Coronary artery (tissue), 2 donors: ENCODE measurements at regions not wholly inside any gene's neighbourhood (a gene's known extent, or its start where the extent isn't known, plus 50 kb on each side); places are given as distances from the start of the nearest gene placed in this dataset.
A peak's percentile ranks its signal among the peaks of the same experiment; 100 is the strongest.

Experiments used
- DNase-seq: peaks from one replicate; pipeline ENCODE4 v3.0.0-alpha.2; 2017; ENCODE audit warnings: low spot score
- H3K27ac ChIP-seq, 2 donors: fragments of 200-600 bp; sonication (generic); one replicate each; pipeline ENCODE4 v1.5.1; 2016 to 2019
- H3K4me3 ChIP-seq: fragments of 200-600 bp; sonication (generic); 2 replicates; pipeline ENCODE4 v1.5.1; 2016; ENCODE audit warnings: mild to moderate bottlenecking, moderate library complexity
- TF ChIP-seq, protein P1 (sequence below): fragments of 200-600 bp; sonication (generic); IDR thresholded peaks from one replicate; pipeline ENCODE4 v1.5.1; 2019; ENCODE audit warnings: antibody characterized with exemption

DNA sequence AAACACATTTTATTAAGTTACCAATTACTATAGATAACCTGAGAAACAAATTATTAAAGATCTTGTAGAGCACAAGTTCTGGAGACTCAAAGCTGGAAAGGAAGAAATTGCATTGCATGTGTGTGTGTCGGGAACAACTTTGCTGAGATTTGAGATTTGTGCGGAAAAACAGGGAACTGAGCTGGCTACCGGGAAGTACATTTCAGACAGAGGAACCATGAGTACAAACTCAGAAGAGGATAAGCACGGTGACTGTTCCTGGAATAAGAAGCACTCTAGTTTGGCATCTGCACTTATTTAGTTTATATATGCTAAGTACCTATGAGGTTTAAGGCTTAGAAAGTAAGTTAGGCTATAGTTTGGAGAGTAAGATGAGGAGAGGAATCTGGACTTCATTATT is 97.8 kb downstream of the DACT1 start:
- no peak overlapping the region for H3K27ac ChIP-seq
- DNase-seq: no peak
- TF ChIP-seq, protein P1, sequence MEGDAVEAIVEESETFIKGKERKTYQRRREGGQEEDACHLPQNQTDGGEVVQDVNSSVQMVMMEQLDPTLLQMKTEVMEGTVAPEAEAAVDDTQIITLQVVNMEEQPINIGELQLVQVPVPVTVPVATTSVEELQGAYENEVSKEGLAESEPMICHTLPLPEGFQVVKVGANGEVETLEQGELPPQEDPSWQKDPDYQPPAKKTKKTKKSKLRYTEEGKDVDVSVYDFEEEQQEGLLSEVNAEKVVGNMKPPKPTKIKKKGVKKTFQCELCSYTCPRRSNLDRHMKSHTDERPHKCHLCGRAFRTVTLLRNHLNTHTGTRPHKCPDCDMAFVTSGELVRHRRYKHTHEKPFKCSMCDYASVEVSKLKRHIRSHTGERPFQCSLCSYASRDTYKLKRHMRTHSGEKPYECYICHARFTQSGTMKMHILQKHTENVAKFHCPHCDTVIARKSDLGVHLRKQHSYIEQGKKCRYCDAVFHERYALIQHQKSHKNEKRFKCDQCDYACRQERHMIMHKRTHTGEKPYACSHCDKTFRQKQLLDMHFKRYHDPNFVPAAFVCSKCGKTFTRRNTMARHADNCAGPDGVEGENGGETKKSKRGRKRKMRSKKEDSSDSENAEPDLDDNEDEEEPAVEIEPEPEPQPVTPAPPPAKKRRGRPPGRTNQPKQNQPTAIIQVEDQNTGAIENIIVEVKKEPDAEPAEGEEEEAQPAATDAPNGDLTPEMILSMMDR: no peak
- H3K4me3 ChIP-seq: no peak overlapping the region

DNA sequence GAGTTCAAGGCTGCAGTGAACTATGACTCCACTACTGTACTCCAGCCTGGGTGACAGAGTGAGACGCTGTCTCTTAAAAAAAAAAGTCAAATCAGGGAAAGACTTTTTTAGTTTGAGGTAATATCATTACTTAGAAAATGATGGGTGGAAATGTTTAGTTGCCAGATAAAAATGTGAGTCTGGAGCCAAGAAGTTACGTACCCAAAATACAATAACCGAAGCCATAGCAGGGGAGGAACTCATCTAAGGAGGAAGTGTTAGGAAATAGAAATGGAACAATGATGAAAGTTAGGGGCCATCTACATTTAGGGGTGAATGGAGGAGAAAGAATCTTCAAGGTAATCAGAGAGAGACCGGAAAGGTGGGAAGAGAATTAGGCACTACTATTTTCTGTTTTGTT is 98.8 kb downstream of the DACT1 start:
- TF ChIP-seq, protein P1: no peak
- H3K4me3 ChIP-seq: no peak overlapping the region
- DNase-seq: no peak
- no peak overlapping the region for H3K27ac ChIP-seq

DNA sequence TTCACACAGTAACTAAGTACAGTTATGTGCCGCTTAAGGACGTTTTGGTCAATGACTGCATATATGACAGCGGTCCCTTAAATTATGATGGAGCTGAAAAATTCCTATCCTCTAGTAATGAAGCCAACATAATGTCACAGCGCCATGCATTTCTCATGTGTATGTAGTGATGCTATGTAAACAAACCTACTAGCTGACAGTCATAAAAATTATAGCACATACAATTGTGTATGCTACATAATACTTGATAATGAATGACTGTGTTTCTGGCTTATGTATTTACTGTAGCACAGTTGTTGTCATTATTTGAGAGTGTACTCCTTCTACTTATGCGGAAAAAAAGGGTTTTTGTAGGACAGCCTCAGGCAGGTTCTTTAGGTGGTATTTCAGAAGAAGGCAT is 99.7 kb downstream of the DACT1 start:
- Histone ChIP-seq H3K4me3 (no peak overlapping the region), H3K27ac (no peak overlapping the region)
- TF ChIP-seq, protein P1: no peak
- no peak for DNase-seq

DNA sequence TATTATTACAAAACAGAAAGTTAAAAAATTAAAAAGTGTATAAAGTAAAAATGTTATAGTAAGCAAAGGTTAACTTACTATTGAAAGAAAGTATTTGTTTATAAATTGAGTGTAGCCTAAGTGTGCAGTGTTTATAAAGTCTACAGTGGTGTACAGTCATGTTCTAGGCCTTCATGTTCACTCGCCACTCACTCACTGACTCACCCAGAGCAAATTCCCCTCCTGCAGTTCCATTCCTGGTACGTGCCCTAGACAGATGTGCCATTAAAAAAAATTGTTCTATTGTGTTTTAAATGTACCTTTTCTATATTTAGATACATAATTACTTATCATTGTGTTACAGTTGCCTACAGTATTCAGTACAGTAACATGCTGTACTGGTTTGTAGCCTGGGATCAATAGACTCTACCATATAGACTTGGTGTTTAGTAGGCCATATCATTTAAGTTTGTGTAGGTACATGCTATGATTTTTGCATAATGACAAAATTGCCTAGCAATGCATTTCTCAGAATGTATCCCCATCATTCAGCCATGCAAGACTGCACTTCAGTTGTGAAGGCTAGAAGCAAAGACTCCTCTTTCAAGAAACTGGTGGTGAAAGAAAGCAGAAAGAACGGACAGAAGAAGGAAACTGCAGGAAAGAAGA is 100.6 kb downstream of the DACT1 start:
- no peak for DNase-seq
- TF ChIP-seq, protein P1: no peak
- Histone ChIP-seq H3K4me3 (no peak overlapping the region), H3K27ac (no peak overlapping the region)

GRCh38 chr14:58738876-58739275 is 101.1 kb downstream of the DACT1 start:
- Histone ChIP-seq H3K4me3 (no peak overlapping the region), H3K27ac (no peak overlapping the region)
- TF ChIP-seq, protein P1: no peak
- DNase-seq: no peak

GRCh38 chr14:58739674-58740073 is 101.9 kb downstream of the DACT1 start:
- TF ChIP-seq, protein P1: no peak
- Histone ChIP-seq H3K27ac (no peak overlapping the region), H3K4me3 (no peak overlapping the region)
- no peak for DNase-seq

- Histone ChIP-seq H3K27ac (peak overlapping the region in 1 of 2 donors; percentile 35), H3K4me3 (no peak overlapping the region)
- TF ChIP-seq, protein P1: no peak
- DNase-seq: no peak
These were observed 102.7 kb downstream of the DACT1 start for GRCh38 chr14:58740379-58740935.
